Kidney (tissue), 13 donors: ENCODE measurements at regions not wholly inside any gene's neighbourhood (a gene's known extent, or its start where the extent isn't known, plus 50 kb on each side); places are given as distances from the start of the nearest gene placed in this dataset.

Experiments
- DNase-seq, 5 donors: peaks; one replicate each; pipeline ENCODE4 v3.0.0-alpha.2; 2013 to 2020
- FAIRE-seq: peaks from 2 replicates; lab custom pipeline; 2012; peaks lifted over from hg19 to GRCh38; lab: Jason Lieb, UNC
- H3K27ac ChIP-seq, 2 donors: one replicate each; pipeline ENCODE4 v1.7.0; 2013; ENCODE audit warnings: low read depth in 2 of 2, low read length in 2 of 2, inconsistent platforms in 1 of 2
- H3K27me3 ChIP-seq: one replicate; pipeline ENCODE4 v1.7.1; 2013; ENCODE audit warnings: low read length, inconsistent platforms; ENCODE audit not compliant: control insufficient read depth, insufficient read depth
- H3K36me3 ChIP-seq, 3 donors: one replicate each; pipeline versions ENCODE4 v1.7.0 to v1.7.1; 2013; ENCODE audit warnings: low read length in 3 of 3, control low read depth in 1 of 3, inconsistent platforms in 1 of 3; ENCODE audit not compliant: insufficient read depth in 3 of 3, control insufficient read depth in 2 of 3
- H3K4me1 ChIP-seq, 3 donors: one replicate each; pipeline versions ENCODE4 v1.7.0 to v1.7.1; 2013; ENCODE audit warnings: low read length in 3 of 3, inconsistent platforms in 1 of 3, low read depth in 1 of 3; ENCODE audit not compliant: control insufficient read depth in 2 of 3, insufficient read depth in 2 of 3
- H3K4me3 ChIP-seq, 3 donors: one replicate each; pipeline versions ENCODE4 v1.7.0 to v1.8.1; 2013; ENCODE audit warnings: low read length in 3 of 3, control low read depth in 1 of 3, inconsistent platforms in 1 of 3
- H3K9ac ChIP-seq, 3 donors: one replicate each; pipeline versions ENCODE4 v1.7.0 to v1.7.1; 2013; ENCODE audit warnings: low read length in 3 of 3, control low read depth in 1 of 3, inconsistent platforms in 1 of 3
- H3K9me3 ChIP-seq, 3 donors: one replicate each; pipeline versions ENCODE4 v1.7.0 to v1.7.1; 2013; ENCODE audit warnings: low read length in 3 of 3, control low read depth in 1 of 3, inconsistent platforms in 1 of 3; ENCODE audit not compliant: control insufficient read depth in 2 of 3, insufficient read depth in 1 of 3
- intact Hi-C: fragments of 100-400 bp; cut with DNase I; formaldehyde crosslinking; loops from one replicate; pipeline ENCODE4 v1.11.1; 2022
- TF ChIP-seq, protein P1 (sequence below): IDR thresholded peaks from 3 replicates; pipeline ENCODE4 v1.5.1; 2012; ENCODE audit warnings: mild to moderate bottlenecking, moderate library complexity, borderline replicate concordance; ENCODE audit not compliant: insufficient read depth; ENCODE audit errors: extremely low read depth
- donor health status: control.
- donor health status: control.
- donor health status: control.
- donor health status: control.
- donor health status: control.
- donor health status: DM: yes; HTN: yes; CAD: no.
- donor health status: Normal renal cell carcinoma (clear cell type).

DNA sequence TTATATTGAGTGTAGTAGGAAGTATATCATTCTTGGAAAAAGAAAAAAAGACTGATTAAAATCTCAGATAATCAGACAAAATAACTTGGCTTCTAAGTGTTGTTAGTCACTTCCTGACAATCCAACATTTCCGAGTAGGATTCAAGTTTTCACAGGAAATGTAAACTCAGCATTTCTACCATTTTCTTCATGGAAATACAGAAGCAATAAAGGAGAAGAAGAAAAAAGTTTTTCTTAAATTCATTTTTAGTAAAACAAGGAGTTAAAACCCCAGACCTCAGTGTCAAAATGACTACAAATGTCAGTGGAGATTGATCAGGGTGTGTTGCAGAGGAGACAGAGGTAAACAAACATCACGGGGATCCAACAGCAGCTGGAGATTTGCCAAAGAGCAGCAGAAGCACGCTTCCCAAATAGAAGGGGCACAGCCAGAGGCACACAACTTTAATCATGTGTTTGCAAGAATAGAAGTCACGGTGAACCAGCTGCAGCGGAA, 129.3 kb upstream of the FAM9B start:
- Histone ChIP-seq H3K9ac (no peak overlapping the region), H3K4me3 (no peak overlapping the region), H3K27me3 (peaks cover 2% of the 10 kb centered on the region), H3K4me1 (no peaks in the 10 kb centered on the region), H3K36me3 (no peaks in the 10 kb centered on the region), H3K9me3 (peaks cover 0 to 4% (median 0%) of the 10 kb centered on the region in 3 donors), H3K27ac (no peak overlapping the region)
- FAIRE-seq = no peak
- TF ChIP-seq, protein P1, sequence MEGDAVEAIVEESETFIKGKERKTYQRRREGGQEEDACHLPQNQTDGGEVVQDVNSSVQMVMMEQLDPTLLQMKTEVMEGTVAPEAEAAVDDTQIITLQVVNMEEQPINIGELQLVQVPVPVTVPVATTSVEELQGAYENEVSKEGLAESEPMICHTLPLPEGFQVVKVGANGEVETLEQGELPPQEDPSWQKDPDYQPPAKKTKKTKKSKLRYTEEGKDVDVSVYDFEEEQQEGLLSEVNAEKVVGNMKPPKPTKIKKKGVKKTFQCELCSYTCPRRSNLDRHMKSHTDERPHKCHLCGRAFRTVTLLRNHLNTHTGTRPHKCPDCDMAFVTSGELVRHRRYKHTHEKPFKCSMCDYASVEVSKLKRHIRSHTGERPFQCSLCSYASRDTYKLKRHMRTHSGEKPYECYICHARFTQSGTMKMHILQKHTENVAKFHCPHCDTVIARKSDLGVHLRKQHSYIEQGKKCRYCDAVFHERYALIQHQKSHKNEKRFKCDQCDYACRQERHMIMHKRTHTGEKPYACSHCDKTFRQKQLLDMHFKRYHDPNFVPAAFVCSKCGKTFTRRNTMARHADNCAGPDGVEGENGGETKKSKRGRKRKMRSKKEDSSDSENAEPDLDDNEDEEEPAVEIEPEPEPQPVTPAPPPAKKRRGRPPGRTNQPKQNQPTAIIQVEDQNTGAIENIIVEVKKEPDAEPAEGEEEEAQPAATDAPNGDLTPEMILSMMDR = no peak
- DNase-seq = no peak
- intact Hi-C loops = no loop called here

DNA sequence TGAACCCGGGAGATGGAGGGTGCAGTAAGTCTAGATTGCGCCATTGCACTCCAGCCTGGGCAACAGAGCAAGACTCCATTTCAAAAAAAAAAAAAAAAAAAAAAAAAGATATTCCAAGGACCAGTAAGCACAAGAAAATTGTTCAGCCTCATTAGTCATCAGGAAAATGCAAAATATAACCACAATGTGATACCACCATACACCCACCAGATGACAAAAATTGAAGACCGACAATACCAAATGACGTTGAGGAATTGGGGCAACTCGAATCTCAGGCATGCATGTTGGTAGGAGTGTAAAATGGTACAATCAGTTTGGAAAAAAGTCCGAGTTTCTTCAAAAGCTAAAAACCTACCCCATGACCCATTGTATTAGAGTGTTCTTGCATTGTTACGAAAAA, 130.2 kb upstream of the FAM9B start:
- TF ChIP-seq, protein P1 = no peak
- no peak for FAIRE-seq

DNA sequence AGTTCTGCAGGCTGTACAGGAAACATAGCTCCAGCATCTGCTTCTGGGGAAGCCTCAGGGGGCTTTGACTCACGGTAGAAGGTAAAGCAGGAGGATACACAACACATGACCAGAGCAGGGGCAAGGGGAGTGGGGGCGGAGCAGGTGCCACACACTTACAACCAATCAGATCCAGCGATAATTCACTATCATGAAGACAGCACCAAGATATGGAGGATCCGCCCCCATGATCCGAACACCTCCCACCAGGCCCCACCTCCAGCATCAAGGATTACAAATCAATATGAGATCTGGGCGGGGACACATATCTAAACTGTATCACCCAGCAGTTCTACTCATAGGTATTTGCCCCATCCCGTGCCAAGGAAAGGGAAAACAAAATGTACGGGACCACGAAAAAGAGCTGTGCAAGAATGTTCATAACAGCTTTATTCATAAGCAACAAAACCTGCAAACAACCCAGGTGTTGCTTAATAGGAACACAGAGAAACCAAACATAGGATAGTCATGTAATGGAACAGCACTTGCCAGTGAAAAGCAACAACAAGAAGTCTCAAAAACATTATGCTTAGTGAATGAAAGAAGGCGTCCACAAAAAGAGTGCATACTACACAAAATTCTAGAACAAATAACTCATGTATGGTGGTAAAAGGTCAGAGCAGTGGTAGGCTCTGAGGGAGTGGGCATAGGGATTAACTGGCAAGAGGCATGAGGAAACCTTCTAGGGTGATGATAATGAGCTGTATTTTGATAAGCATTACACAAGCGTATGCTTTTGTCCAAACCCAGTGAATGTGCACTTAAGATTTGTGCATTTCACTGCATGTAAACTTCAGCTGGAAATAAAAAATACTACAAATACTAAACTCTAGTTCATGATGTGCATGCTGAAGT, 130.9 kb upstream of the FAM9B start:
- no peak overlapping the region for H3K9ac ChIP-seq
- peaks cover 0 to 4% (median 0%) of the 10 kb centered on the region in 3 donors for H3K9me3 ChIP-seq
- DNase-seq (no peak), FAIRE-seq (no peak)
- H3K36me3 ChIP-seq = no peaks in the 10 kb centered on the region
- TF ChIP-seq, protein P1 = no peak
- no peak overlapping the region for H3K27ac ChIP-seq
- no peaks in the 10 kb centered on the region for H3K4me1 ChIP-seq
- H3K27me3 ChIP-seq = peaks cover 2% of the 10 kb centered on the region
- no peak overlapping the region for H3K4me3 ChIP-seq
- intact Hi-C loops = no loop called here

More for the DNA sequence above, 130.2 kb upstream of the FAM9B start:
- Histone ChIP-seq H3K9me3 (peaks cover 0 to 4% (median 0%) of the 10 kb centered on the region in 3 donors), H3K36me3 (no peaks in the 10 kb centered on the region), H3K4me1 (no peaks in the 10 kb centered on the region), H3K27ac (no peak overlapping the region), H3K27me3 (peaks cover 2% of the 10 kb centered on the region), H3K9ac (no peak overlapping the region), H3K4me3 (no peak overlapping the region)
- no peak for DNase-seq
- intact Hi-C loops = no loop called here
